ENCODE measurements at regions not wholly inside any gene's neighbourhood (a gene's known extent, or its start where the extent isn't known, plus 50 kb on each side); places are given as distances from the start of the nearest gene placed in this dataset.
"Not testable (repeated sequence)": the region's sequence is repeated elsewhere in the genome, so short reads cannot be mapped to it uniquely, and the experiment has no call there.

DNA sequence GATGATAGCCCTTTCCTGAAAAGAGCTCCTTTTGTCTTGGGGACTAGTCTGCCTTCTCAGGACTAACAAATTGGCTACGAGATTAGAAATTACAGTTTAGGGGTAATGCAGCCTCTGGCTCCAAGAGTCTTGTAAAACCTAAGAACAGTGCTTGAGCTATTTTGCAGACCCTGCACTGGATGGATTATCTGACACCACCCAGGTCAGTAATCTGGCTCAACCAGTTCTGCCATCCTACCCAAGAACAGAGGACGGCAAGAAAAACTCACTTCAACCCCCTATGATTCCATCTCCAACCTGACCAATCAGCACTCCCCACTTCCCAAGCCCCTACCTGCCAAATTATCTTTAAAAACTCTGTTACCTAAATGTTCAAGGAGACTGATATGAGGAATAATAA is 225.1 kb downstream of the FAM47A start:
- TF ChIP-seq, protein P1, sequence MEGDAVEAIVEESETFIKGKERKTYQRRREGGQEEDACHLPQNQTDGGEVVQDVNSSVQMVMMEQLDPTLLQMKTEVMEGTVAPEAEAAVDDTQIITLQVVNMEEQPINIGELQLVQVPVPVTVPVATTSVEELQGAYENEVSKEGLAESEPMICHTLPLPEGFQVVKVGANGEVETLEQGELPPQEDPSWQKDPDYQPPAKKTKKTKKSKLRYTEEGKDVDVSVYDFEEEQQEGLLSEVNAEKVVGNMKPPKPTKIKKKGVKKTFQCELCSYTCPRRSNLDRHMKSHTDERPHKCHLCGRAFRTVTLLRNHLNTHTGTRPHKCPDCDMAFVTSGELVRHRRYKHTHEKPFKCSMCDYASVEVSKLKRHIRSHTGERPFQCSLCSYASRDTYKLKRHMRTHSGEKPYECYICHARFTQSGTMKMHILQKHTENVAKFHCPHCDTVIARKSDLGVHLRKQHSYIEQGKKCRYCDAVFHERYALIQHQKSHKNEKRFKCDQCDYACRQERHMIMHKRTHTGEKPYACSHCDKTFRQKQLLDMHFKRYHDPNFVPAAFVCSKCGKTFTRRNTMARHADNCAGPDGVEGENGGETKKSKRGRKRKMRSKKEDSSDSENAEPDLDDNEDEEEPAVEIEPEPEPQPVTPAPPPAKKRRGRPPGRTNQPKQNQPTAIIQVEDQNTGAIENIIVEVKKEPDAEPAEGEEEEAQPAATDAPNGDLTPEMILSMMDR (IDR thresholded peaks at IDR 0.05; ENCODE audit: insufficient read depth, low read length) = no peak
- TF ChIP-seq GABPA (IDR thresholded peaks at IDR 0.05; ENCODE audit: low read depth) (no peak), SPI1 (IDR thresholded peaks at IDR 0.05; ENCODE audit: borderline replicate concordance, low read depth) (no peak), POLR2AphosphoS5 (IDR thresholded peaks at IDR 0.05; ENCODE audit: low read depth) (no peak)
- TF ChIP-seq, protein P2, sequence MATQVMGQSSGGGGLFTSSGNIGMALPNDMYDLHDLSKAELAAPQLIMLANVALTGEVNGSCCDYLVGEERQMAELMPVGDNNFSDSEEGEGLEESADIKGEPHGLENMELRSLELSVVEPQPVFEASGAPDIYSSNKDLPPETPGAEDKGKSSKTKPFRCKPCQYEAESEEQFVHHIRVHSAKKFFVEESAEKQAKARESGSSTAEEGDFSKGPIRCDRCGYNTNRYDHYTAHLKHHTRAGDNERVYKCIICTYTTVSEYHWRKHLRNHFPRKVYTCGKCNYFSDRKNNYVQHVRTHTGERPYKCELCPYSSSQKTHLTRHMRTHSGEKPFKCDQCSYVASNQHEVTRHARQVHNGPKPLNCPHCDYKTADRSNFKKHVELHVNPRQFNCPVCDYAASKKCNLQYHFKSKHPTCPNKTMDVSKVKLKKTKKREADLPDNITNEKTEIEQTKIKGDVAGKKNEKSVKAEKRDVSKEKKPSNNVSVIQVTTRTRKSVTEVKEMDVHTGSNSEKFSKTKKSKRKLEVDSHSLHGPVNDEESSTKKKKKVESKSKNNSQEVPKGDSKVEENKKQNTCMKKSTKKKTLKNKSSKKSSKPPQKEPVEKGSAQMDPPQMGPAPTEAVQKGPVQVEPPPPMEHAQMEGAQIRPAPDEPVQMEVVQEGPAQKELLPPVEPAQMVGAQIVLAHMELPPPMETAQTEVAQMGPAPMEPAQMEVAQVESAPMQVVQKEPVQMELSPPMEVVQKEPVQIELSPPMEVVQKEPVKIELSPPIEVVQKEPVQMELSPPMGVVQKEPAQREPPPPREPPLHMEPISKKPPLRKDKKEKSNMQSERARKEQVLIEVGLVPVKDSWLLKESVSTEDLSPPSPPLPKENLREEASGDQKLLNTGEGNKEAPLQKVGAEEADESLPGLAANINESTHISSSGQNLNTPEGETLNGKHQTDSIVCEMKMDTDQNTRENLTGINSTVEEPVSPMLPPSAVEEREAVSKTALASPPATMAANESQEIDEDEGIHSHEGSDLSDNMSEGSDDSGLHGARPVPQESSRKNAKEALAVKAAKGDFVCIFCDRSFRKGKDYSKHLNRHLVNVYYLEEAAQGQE (IDR thresholded peaks at IDR 0.05; ENCODE audit: insufficient replicate concordance, low read depth) = no peak
- H3K27ac ChIP-seq (replicated peaks) = no peak overlapping the region
- H3K27me3 ChIP-seq (ENCODE audit: insufficient read depth, poor library complexity, severe bottlenecking) = no peaks in the 10 kb centered on the region
- H3K4me3 ChIP-seq (replicated peaks; ENCODE audit: insufficient read depth, low read length) = no peak overlapping the region
- no peak for DNase-seq (ENCODE audit: low read depth in 1 of 2, low spot score in 1 of 2)

DNA sequence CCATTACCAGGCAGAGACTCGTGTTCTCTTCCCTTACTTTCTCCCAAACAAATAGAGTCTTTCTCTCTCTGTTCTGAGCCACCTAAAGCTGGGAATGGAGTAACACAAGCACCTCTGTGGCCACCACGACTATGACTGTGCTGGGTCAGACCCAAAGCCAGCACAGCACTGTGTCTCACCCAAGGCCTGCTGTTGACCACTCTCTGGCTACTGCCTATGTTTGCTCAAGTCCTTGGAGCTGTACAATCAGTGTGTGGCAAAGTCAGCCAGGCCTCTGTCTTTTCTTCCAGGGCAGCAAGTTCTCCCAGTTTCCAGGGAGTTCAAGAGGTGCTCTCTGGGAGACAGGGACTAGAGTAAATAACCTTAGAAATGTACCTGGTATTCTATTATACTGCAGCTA is 239.4 kb downstream of the FAM47A start:
- H3K27me3 ChIP-seq (ENCODE audit: insufficient read depth, poor library complexity, severe bottlenecking) = no peaks in the 10 kb centered on the region
- H3K27ac ChIP-seq (replicated peaks) = no peak overlapping the region
- TF ChIP-seq, protein P1 (IDR thresholded peaks at IDR 0.05; ENCODE audit: insufficient read depth, low read length) = no peak
- TF ChIP-seq GABPA (IDR thresholded peaks at IDR 0.05; ENCODE audit: low read depth) = no peak
- no peak for TF ChIP-seq SPI1 (IDR thresholded peaks at IDR 0.05; ENCODE audit: borderline replicate concordance, low read depth)
- TF ChIP-seq, protein P2 (IDR thresholded peaks at IDR 0.05; ENCODE audit: insufficient replicate concordance, low read depth) = no peak
- no peak for TF ChIP-seq POLR2AphosphoS5 (IDR thresholded peaks at IDR 0.05; ENCODE audit: low read depth)
- no peak overlapping the region for H3K4me3 ChIP-seq (replicated peaks; ENCODE audit: insufficient read depth, low read length)
- no peak for DNase-seq (ENCODE audit: low read depth in 1 of 2, low spot score in 1 of 2)

DNA sequence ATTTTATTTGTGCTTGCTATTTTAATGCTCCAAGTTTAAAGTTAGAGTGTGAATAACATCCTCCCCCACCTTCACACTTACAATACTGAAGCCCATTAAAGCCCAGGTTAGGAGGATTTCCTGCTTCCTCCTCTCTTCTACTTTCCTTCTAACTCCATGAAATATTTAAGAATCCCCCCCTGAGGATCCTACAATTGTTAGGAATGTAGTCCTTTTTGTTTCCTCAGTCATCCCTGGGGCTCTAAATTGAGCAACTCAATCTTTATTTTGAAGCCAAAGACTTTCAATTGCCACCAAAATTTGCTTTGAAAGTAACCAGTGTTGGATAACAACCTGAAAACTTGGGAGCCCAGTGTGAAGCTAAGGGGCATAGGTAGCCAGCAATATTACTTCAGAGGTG is 276.9 kb downstream of the FAM47A start:
- TF ChIP-seq GABPA (IDR thresholded peaks at IDR 0.05; ENCODE audit: low read depth) = no peak
- no peak for TF ChIP-seq POLR2AphosphoS5 (IDR thresholded peaks at IDR 0.05; ENCODE audit: low read depth)
- TF ChIP-seq SPI1 (IDR thresholded peaks at IDR 0.05; ENCODE audit: borderline replicate concordance, low read depth) = no peak
- TF ChIP-seq, protein P2 (IDR thresholded peaks at IDR 0.05; ENCODE audit: insufficient replicate concordance, low read depth) = no peak
- TF ChIP-seq, protein P1 (IDR thresholded peaks at IDR 0.05; ENCODE audit: insufficient read depth, low read length) = no peak
- no peaks in the 10 kb centered on the region for H3K27me3 ChIP-seq (ENCODE audit: insufficient read depth, poor library complexity, severe bottlenecking)
- H3K27ac ChIP-seq (replicated peaks) = no peak overlapping the region
- no peak overlapping the region for H3K4me3 ChIP-seq (replicated peaks; ENCODE audit: insufficient read depth, low read length)
- DNase-seq (ENCODE audit: low read depth in 1 of 2, low spot score in 1 of 2) = no peak

DNA sequence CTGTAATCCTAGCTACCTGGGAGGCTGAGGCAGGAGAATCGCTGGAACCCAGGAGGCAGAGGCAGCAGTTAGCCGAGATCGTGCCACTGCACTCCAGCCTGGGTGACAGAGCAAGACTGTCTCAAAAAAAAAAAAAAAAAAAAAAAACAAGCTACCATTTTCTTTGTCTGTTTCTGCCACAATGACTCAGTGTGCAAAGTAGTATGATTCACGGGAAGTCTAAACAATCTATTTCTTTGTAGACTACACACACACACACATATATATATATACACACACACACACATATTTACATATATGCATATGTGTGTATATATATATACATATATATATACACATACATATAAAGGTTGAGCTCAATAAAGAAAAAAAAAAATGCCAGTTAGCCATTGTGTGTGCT is 280.0 kb downstream of the FAM47A start:
- not testable (repeated sequence) for H3K27ac ChIP-seq (replicated peaks); H3K4me3 ChIP-seq (replicated peaks; ENCODE audit: insufficient read depth, low read length); H3K27me3 ChIP-seq (ENCODE audit: insufficient read depth, poor library complexity, severe bottlenecking); DNase-seq (ENCODE audit: low read depth in 1 of 2, low spot score in 1 of 2)
